NCI-H2081 (cell line): ENCODE measurements at regions not wholly inside any gene's neighbourhood (a gene's known extent, or its start where the extent isn't known, plus 50 kb on each side); places are given as distances from the start of the nearest gene placed in this dataset.

Source experiments
- DNase-seq, 2 experiments: peaks; one replicate each; lab custom pipeline; 2025; lab: John Stamatoyannopoulos, UW

DNA sequence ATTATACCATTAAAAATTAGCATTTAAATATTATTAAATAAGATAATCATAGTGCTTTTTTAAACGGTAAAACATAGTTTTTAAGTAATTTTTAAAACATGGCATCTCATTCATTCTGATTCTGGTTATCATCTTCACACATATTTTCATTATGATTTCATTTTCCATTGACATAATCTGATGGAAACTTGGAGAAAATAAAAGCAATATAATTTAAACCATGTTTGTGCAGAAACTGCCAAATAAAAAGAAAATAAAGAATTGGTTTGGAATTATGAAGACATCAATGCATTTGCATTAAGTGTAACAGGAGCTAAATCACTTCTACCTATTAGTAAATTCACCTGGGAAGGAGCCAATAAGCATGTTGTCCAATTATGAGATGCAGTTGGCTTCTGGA is 490.1 kb upstream of the CD180 start:
- DNase-seq: no peak

- no peak for DNase-seq
Observed at GRCh38 chr5:67681703-67682102, 485.1 kb upstream of the CD180 start.

DNA sequence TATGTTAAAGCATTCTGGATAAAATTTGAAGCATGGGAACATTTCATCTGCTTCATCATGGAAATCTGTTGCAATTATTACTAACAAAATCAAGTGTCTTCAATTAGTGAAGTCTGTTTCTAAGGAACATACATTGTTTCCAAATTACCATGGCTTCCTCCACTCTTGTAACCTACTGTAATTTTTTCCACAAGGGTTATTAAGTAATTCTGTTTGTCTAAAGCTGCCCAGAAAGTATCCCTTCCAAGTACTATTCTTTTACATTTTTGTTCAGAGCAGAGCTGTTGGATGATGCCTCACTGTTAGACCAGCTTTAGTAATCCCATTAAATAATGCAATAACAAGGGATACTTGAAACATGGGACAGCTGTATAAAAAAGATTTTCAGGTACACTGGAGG is 483.5 kb upstream of the CD180 start:
- no peak for DNase-seq

DNA sequence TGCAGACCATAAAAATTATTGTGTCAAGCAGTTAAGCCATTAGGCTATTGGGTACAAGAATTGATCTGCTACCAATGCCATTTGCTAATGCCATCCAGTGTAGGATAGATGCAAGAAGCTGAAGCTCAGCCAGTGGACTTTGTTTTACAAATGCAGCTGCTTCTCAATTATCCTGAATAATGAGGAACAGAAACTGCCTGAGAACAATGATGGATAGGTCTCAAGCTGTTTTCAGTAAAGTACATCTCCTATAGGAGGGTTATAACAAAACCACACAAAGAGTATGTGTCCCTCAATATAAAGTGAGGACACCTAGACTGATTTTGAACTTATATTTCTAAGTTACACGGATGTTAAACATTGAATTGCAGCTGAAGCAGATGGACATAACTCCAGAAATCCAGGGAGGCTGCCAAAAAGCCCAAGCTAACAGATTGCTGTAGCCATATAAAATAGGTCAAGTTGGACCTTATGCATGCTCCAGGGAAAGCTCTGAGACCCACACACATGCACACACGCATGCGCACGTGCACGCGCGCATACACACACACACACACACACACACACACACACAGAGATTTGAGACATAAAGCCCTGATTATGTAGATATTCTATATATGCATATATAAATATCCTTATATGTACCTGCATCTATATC is 482.7 kb upstream of the CD180 start:
- DNase-seq: no peak

- no peak for DNase-seq
Observed at GRCh38 chr5:67678594-67678993, 482.0 kb upstream of the CD180 start.

DNA sequence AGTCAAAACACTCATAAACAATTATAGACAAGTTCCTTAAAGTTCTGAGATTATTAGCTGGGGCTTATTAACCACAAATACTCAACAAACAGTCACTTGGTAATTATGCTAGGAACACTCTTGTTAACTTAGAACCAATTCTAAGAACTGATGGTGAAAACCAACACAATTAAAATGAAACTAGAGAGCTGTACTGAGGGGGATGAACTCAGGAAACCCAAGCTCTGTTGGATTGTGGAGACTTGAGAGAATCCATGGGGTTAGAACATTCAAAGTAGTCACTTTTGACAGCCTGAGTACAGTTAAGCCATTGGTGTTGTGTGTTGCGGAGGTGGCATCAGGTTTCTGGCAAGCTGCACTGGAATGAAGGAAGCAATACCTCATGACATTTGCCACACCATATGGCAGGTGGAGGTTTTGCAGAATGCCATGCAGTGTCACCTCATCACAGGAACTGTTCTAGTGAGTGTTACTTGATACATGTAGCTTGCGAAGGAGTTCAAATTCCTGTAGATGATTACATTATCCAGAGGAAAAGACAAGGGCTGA is 480.9 kb upstream of the CD180 start:
- DNase-seq: no peak

GRCh38 chr5:67676863-67677262 is 480.3 kb upstream of the CD180 start:
- DNase-seq: no peak

DNA sequence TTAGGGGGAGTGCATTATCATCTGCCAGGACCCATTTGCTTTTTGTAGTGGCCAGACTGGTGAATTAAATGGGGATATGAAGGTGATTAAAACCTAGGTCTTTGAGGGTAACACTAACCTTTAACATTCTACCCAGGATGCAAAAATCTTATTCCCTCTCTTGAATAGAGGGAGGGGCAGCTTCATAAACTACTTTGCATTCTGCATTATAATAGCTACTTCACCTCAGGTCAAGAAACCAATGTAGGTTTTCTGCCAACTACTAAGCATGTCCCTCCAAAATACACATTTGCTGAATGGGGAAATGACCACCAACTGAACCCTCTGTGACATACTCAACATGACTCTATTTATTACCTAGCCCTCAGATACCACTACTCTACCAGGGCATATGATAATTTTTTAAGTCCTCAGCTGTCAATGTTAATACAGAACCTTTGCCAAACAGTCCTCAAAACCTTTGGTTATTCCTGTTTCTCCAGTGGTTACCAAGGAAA is 477.6 kb upstream of the CD180 start:
- DNase-seq: no peak

GRCh38 chr5:67673618-67674017 is 477.0 kb upstream of the CD180 start:
- no peak for DNase-seq

GRCh38 chr5:67673180-67673579 is 476.6 kb upstream of the CD180 start:
- no peak for DNase-seq

DNA sequence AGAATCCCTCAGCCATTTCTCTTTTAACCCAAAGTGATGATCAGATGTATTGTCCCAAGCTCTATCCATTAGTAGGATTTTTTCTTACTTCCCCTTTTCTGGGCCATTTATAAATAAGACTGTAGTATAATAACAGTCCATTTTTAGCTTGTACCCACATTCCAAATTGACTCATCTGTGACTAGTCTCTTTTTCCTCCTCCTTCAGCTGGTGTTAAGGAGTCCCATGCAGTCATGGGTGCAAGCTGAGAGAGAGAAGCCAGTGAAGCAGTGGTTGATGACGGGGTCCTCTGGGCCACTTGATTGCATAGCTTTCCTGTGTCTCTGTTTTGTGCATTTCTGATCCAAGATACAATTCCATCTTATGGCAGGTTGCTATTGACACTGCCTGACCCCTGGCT is 476.0 kb upstream of the CD180 start:
- DNase-seq: no peak

- no peak for DNase-seq
Observed at GRCh38 chr5:67669916-67670315, 473.3 kb upstream of the CD180 start.

- DNase-seq: no peak
Observed at GRCh38 chr5:67660149-67660548, 463.6 kb upstream of the CD180 start.

DNA sequence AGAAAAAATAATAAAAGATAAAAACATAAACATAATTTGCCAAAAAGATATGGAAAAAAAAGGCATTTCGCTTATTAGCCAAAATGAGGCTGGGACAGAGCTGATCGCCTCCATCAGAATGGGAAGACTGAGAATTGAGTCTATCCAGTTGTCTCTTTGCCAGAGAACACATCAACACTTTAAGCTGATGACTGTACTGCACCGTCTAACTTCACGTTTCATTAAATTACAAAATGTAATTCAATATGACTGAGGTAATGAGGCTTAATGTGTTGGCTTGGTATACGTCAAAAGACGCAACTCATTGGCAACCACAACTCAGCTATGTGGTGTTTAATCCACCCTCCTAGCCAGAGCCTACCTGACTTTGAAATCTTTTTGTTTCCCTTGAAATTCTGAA is 462.7 kb upstream of the CD180 start:
- DNase-seq: no peak

DNA sequence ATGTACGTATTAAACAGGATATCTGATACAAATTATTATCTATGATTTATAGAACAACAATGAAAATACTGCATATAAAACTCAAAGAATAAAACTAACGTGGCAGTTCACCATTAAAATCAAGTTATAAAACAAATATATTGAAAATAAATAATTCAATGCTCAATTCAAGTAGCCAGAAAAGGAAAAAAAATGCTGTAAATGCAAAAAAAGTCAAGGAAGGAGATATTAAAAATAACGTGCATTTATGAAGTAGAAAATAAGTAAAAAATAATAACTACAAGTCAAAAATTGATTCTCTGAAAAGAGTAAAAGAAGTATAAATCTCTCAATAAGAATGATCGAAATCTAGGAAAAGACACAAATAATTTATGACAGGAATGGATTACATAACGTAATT is 460.5 kb upstream of the CD180 start:
- DNase-seq: no peak

GRCh38 chr5:67652201-67652600 is 455.6 kb upstream of the CD180 start:
- no peak for DNase-seq

DNA sequence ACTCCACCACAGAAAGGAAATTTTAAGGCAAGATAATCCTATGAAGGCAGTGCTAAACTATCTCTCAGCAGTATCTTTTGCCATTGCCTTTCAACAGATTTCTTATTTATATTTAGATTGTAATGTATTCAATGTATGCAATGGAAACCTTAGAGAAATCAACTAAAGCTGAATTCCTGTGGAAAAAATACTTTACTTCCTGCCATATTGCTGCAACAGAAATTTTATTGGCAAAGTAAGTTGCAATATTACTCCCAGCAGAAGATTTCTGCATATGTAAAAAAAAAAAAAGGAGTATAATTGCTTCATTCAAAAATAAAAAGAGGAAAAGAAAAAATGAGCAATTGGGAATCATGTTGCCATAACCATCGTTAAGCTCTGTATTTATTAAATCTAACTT is 454.6 kb upstream of the CD180 start:
- DNase-seq: no peak

DNA sequence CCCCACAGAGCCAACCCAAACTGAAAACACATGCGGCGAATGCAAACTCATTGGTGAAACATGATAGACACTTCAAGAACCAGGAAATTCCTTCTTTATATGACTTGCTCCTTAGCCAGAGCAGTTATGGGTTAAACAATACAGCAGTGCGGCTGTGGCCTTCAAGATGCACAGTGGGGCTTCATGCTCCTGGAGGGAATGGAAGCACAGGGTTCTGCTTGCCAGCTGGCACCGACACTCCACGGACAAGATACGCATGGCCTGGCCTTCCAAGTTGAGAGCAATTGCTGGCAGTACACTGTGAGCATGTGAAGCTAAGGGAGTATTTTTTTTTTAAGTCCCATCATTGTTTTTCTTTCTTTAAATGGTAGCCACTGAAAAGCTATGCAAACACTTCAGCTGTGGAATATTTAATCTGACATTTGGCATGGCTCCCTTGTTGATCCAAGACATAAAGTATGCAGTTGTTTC is 451.6 kb upstream of the CD180 start:
- peak in 1 of 2 experiments; percentile 3 for DNase-seq

- DNase-seq: no peak
Observed at GRCh38 chr5:67647772-67648171, 451.2 kb upstream of the CD180 start.

DNA sequence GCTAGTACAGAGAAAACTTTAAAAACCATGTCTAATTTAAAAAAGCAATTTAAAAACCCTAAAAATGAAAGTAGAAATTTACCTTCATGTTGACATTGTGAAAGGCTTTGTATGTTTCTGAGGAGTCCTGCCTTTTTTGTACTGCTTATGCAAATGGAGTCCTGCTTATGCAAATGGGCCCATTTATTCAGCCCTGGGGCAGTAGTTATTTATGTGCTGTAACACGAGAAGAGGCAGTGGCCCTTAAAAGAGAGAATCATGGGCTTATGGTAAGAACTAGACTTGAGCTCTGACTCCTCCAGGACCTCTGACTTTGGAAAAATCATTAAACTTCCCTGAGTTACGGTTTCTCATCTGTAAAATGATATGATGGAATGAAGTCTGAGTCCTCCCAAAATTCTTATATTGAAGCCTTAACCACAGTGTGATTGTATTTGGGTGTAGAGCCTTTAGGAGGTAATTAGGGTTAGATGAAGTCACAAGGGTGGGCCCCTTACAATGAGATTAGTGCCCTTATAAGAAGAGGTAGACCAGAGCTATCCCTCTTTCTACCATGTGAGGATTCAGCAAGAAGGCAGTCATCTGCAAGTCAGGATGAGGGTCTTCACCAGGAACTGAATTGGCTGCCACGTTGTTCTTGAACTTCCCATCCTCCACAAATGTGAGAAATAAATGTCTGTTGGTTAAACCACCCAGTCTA is 447.8 kb upstream of the CD180 start:
- DNase-seq: no peak

DNA sequence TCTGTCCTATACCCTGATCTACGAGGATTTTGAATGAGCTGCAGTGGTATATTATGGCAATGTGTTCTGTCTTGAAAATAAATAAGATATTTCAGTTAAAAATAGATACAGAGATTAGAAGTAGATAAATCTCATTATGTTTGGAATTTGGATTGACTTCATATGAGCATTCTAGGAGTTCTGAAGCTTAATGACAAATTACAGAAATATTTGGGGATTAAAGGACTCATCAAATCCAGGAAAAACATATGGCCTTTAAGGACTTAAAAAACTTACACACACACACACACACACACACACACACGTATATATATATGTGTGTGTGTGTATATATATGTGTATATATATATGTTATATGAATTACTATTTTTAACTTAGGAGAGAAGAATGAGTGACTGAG is 446.9 kb upstream of the CD180 start:
- no peak for DNase-seq

- no peak for DNase-seq
Observed at GRCh38 chr5:67639976-67640375, 443.4 kb upstream of the CD180 start.

DNA sequence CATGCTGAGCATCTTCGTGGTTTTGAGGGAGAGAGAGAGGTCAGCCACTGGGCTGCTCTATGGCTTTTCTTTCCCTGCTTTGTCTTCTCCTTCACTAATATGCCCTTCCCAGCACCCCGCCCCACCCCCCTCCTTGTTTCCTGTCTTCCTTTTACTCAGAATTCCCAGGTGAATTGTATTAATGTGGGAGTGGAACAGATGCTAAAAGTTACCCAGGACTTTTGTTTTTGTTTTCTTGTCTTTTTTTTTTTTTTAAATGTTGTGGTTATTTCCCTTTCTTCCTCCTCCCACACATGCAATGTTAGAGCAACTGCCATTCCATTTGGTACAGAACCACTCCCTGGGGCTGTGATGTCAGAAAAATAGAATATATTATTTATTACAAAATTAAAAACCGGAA is 442.7 kb upstream of the CD180 start:
- no peak for DNase-seq
